Body of pancreas (tissue), 4 donors: ENCODE measurements at regions not wholly inside any gene's neighbourhood (a gene's known extent, or its start where the extent isn't known, plus 50 kb on each side); places are given as distances from the start of the nearest gene placed in this dataset.
"Not testable (repeated sequence)": the region's sequence is repeated elsewhere in the genome, so short reads cannot be mapped to it uniquely, and the experiment has no call there.

Experiments
- ATAC-seq: fragments of 150-250 bp; one replicate; pipeline ENCODE4 v1.9.1; 2016
- DNase-seq, 4 donors: peaks; one replicate each; pipeline ENCODE4 v3.0.0-alpha.2; 2019
- H3K27ac ChIP-seq, 4 donors: fragments of 200-600 bp; sonication (generic); 1 replicate in 3 of 4; 2 replicates in 1 of 4; pipeline versions ENCODE4 v1.5.1 to v1.6.1; 2016 to 2019; ENCODE audit warnings: mild to moderate bottlenecking in 1 of 4, mixed read lengths in 1 of 4, moderate library complexity in 1 of 4
- H3K27me3 ChIP-seq, 2 donors: fragments of 200-600 bp; sonication (generic); one replicate each; pipeline ENCODE4 v1.6.0; 2016; ENCODE audit warnings: mild to moderate bottlenecking in 1 of 2
- H3K36me3 ChIP-seq, 2 donors: fragments of 200-600 bp; sonication (generic); replicated peaks in 1 of 2; 2 replicates each; pipeline ENCODE4 v1.5.1; 2016; ENCODE audit warnings: low read depth in 2 of 2; ENCODE audit not compliant: insufficient read depth in 1 of 2
- H3K4me1 ChIP-seq: fragments of 200-600 bp; sonication (generic); one replicate; pipeline ENCODE4 v1.6.0; 2016
- H3K4me3 ChIP-seq, 2 donors: fragments of 200-600 bp; sonication (generic); 1 replicate in 1 of 2; 2 replicates in 1 of 2; pipeline ENCODE4 v1.5.1; 2016 to 2019
- H3K9me3 ChIP-seq, 3 donors: fragments of 200-600 bp; sonication (generic); 1 replicate in 2 of 3; 2 replicates in 1 of 3; pipeline ENCODE4 v1.5.1; 2016
- CTCF ChIP-seq, 7 experiments: fragments of 450-650 bp in 4 of 7; fragments of 200-600 bp in 3 of 7; sonication (generic) in 3 of 7; IDR thresholded peaks; one replicate each; pipeline ENCODE4 v1.5.1; 2016 to 2019; ENCODE audit warnings: antibody characterized with exemption in 7 of 7
- POLR2A ChIP-seq, 3 donors: fragments of 450-650 bp; IDR thresholded peaks; one replicate each; pipeline ENCODE4 v1.6.1; 2016; ENCODE audit warnings: antibody characterized with exemption in 3 of 3, mild to moderate bottlenecking in 2 of 3
- WGBS, 2 donors: methylation state at CpG; one replicate each; pipeline ENCODE4 v1.1.5; 2017; 5-methylcytosine and 5-hydroxymethylcytosine counted together
- intact Hi-C: fragments of 100-400 bp; cut with DNase I; formaldehyde crosslinking; loops from one replicate; pipeline ENCODE4 v1.15.1; 2023

- intact Hi-C loops = no loop called here
- no peaks in the 10 kb centered on the region for H3K9me3 ChIP-seq
- no peak overlapping the region for H3K27ac ChIP-seq
- no peak overlapping the region for H3K4me3 ChIP-seq
- WGBS, 2 donors = 73 to 75% methylated on average over 1 of the region's 1 CpG
- H3K27me3 ChIP-seq = no peaks in the 10 kb centered on the region
- H3K4me1 ChIP-seq = no peaks in the 10 kb centered on the region
- ATAC-seq (no peak), DNase-seq (no peak)
- H3K36me3 ChIP-seq = no peaks in the 10 kb centered on the region
- no peak for TF ChIP-seq CTCF (IDR thresholded peaks at IDR 0.05)
Observed at GRCh38 chr10:129213256-129213655, 253.8 kb upstream of the MGMT start.

DNA sequence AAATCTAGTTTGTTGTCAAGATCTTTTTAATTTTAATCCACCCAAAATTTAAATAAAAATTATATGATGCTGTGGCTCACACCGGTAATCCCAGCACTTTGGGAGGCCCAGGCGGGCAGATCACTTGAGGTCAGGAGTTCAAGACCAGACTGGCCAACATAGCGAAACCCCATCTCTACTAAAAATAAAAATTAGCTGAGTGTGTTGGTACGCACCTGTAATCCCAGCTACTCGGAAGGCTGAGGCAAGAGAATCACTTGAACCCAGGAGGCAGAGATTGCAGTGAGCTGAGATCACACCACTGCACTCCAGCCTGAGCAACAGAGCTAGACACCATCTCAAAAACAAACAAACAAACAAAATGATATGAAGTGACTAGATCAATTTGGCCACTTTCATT, 253.0 kb upstream of the MGMT start:
- H3K9me3 ChIP-seq, ATAC-seq, H3K36me3 ChIP-seq, H3K4me1 ChIP-seq, H3K27me3 ChIP-seq, DNase-seq, intact Hi-C loops, H3K27ac ChIP-seq, H3K4me3 ChIP-seq: not testable (repeated sequence)
- 83 to 84% methylated on average over 5 of the region's 5 CpGs for WGBS, 2 donors

GRCh38 chr10:129219364-129219763, 247.7 kb upstream of the MGMT start:
- TF ChIP-seq CTCF (IDR thresholded peaks at IDR 0.05) = no peak
- no peak for TF ChIP-seq POLR2A (IDR thresholded peaks at IDR 0.05)
- Histone ChIP-seq H3K4me1 (no peaks in the 10 kb centered on the region), H3K27ac (no peak overlapping the region), H3K27me3 (no peaks in the 10 kb centered on the region), H3K4me3 (no peak overlapping the region), H3K36me3 (no peaks in the 10 kb centered on the region), H3K9me3 (peaks cover 0 to 3% (median 0%) of the 10 kb centered on the region in 3 donors)
- intact Hi-C loops = no loop called here
- ATAC-seq (no peak), DNase-seq (no peak)
- WGBS, 2 donors = 55 to 66% methylated on average over 5 of the region's 5 CpGs

- Histone ChIP-seq H3K27me3 (no peaks in the 10 kb centered on the region), H3K27ac (no peak overlapping the region), H3K36me3 (no peaks in the 10 kb centered on the region), H3K4me1 (no peaks in the 10 kb centered on the region), H3K4me3 (no peak overlapping the region), H3K9me3 (peaks cover 0 to 3% (median 0%) of the 10 kb centered on the region in 3 donors)
- TF ChIP-seq CTCF (IDR thresholded peaks at IDR 0.05) = no peak
- no peak for TF ChIP-seq POLR2A (IDR thresholded peaks at IDR 0.05)
- ATAC-seq (no peak), DNase-seq (no peak)
- intact Hi-C loops = no loop called here
- WGBS, 2 donors = 76 to 83% methylated on average over 3 of the region's 3 CpGs
Observed at GRCh38 chr10:129222436-129222835, 244.6 kb upstream of the MGMT start.

GRCh38 chr10:129223363-129223762, 243.7 kb upstream of the MGMT start:
- no peak for ATAC-seq
- peaks cover 0 to 3% (median 0%) of the 10 kb centered on the region in 3 donors for H3K9me3 ChIP-seq
- intact Hi-C loops = no loop called here
- WGBS, 2 donors = 57 to 64% methylated on average over 6 of the region's 6 CpGs
- H3K4me1 ChIP-seq = no peaks in the 10 kb centered on the region
- H3K27me3 ChIP-seq = no peaks in the 10 kb centered on the region
- H3K4me3 ChIP-seq = no peak overlapping the region
- no peak overlapping the region for H3K27ac ChIP-seq
- TF ChIP-seq CTCF (IDR thresholded peaks at IDR 0.05) (no peak), POLR2A (IDR thresholded peaks at IDR 0.05) (no peak)
- H3K36me3 ChIP-seq = no peaks in the 10 kb centered on the region
- DNase-seq = no peak
